DOHH2 (cell line): ENCODE measurements at regions not wholly inside any gene's neighbourhood (a gene's known extent, or its start where the extent isn't known, plus 50 kb on each side); places are given as distances from the start of the nearest gene placed in this dataset.

ENCODE experiments used
- CTCF ChIP-seq: fragments of 200-600 bp; sonication (generic); IDR thresholded peaks from one replicate; pipeline ENCODE4 v1.5.1; 2014; ENCODE audit warnings: antibody characterized with exemption, mild to moderate bottlenecking, low read depth, low read length; ENCODE audit not compliant: poor library complexity, severe bottlenecking
- EZH2phosphoT487 ChIP-seq: fragments of 200-600 bp; sonication (generic); IDR thresholded peaks from 2 replicates; pipeline ENCODE4 v1.6.1; 2017; ENCODE audit warnings: borderline replicate concordance, mild to moderate bottlenecking, antibody characterized with exemption, low read length, moderate library complexity, mixed read lengths

GRCh38 chr4:170234800-170235199 is 145.0 kb upstream of the AADAT start:
- TF ChIP-seq CTCF (no peak), EZH2phosphoT487 (no peak)
